Left ventricle myocardium inferior (tissue), 1 donor: ENCODE measurements at regions not wholly inside any gene's neighbourhood (a gene's known extent, or its start where the extent isn't known, plus 50 kb on each side); places are given as distances from the start of the nearest gene placed in this dataset.

ENCODE experiments used
- DNase-seq: peaks from one replicate; pipeline ENCODE4 v3.0.0-alpha.2; 2020
- H3K27ac ChIP-seq: fragments of 200-600 bp; replicated peaks from 2 replicates; pipeline ENCODE4 v1.8.0; 2021
- H3K27me3 ChIP-seq: fragments of 200-600 bp; 2 replicates; pipeline ENCODE4 v1.8.0; 2021; ENCODE audit warnings: low read depth
- H3K36me3 ChIP-seq: fragments of 200-600 bp; 2 replicates; pipeline ENCODE4 v1.8.0; 2021
- H3K4me1 ChIP-seq: fragments of 200-600 bp; 2 replicates; pipeline ENCODE4 v1.8.0; 2021
- H3K4me3 ChIP-seq: fragments of 200-600 bp; 2 replicates; pipeline ENCODE4 v1.8.0; 2021; ENCODE audit warnings: mild to moderate bottlenecking, moderate library complexity
- H3K9me3 ChIP-seq: fragments of 200-600 bp; replicated peaks from 2 replicates; pipeline ENCODE4 v1.8.0; 2021
- intact Hi-C: fragments of 100-400 bp; cut with micrococcal nuclease; formaldehyde crosslinking; loops from one replicate; pipeline ENCODE4 v1.11.0; 2022
- TF ChIP-seq, protein P1 (sequence below): fragments of 200-600 bp; IDR thresholded peaks from 2 replicates; pipeline ENCODE4 v1.8.0; 2021; ENCODE audit warnings: antibody characterized with exemption, mild to moderate bottlenecking, borderline replicate concordance
- donor health status: DM: no; HTN: yes; CAD: no; lungs with severe emphysema.

DNA sequence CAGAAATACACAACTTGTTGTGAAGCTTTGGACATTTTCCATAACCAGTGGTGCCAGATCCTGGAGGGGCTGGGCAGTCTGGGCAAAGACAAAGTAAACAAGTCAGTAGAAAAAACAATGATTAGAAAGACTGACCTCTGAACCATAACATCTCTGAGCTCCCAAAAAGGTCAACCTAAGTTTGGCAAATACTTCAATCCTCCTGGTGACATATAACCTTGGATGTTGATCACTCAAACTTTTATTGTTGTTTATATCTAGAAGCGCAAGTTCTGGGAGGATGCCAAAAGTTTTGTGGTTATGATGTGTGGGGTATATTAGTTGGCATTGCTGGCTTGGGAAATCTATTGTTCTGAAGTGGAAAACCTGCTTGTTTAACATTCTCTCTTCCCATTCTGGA lies 257.7 kb downstream of the DIPK2A start:
- H3K27me3 ChIP-seq: no peaks in the 10 kb centered on the region
- TF ChIP-seq, protein P1, sequence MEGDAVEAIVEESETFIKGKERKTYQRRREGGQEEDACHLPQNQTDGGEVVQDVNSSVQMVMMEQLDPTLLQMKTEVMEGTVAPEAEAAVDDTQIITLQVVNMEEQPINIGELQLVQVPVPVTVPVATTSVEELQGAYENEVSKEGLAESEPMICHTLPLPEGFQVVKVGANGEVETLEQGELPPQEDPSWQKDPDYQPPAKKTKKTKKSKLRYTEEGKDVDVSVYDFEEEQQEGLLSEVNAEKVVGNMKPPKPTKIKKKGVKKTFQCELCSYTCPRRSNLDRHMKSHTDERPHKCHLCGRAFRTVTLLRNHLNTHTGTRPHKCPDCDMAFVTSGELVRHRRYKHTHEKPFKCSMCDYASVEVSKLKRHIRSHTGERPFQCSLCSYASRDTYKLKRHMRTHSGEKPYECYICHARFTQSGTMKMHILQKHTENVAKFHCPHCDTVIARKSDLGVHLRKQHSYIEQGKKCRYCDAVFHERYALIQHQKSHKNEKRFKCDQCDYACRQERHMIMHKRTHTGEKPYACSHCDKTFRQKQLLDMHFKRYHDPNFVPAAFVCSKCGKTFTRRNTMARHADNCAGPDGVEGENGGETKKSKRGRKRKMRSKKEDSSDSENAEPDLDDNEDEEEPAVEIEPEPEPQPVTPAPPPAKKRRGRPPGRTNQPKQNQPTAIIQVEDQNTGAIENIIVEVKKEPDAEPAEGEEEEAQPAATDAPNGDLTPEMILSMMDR: no peak
- H3K4me1 ChIP-seq: no peaks in the 10 kb centered on the region
- H3K4me3 ChIP-seq: no peak overlapping the region
- DNase-seq: no peak
- H3K9me3 ChIP-seq: peaks cover 7% of the 10 kb centered on the region
- intact Hi-C loops: no loop called here
- no peak overlapping the region for H3K27ac ChIP-seq
- H3K36me3 ChIP-seq: no peaks in the 10 kb centered on the region

DNA sequence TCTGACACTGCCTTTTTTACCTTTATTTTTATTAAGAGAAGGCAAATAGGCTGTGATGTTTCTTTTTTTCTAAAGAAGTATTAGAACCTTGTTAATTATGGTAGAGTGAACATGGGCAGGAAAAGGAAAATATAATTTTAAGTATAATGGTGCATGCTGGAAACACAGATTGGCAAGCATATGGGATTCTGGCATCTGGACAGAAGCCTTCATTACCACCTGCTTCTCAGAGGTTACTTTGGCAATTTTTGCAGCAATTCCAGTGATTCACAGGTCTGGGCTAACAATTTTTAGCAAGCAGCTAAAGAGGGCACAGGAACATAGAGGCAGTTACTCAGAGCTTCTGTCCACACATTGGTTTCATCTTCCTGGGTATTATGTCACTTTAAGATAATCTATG lies 258.3 kb downstream of the DIPK2A start:
- intact Hi-C loops: no loop called here

DNA sequence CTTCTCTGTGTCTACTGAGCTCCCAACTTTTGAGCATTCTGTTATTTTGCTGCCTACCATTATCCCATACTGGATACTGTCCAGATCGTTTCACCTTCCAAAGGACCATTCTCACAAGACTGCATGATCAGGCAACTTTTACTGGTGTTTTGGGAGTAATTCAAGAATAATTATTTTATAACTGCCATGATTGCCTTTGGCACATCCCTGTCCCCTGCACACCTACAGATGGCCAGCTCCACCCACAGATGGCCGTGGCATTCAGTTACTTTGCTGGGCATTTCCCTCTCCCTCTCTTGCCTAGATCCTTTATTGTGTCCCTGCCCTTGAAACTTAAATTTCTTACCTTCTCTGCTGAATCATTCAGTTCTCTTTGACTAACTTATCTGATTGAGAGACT lies 263.9 kb downstream of the DIPK2A start:
- Histone ChIP-seq H3K4me3 (no peak overlapping the region), H3K27ac (no peak overlapping the region), H3K4me1 (no peaks in the 10 kb centered on the region), H3K27me3 (no peaks in the 10 kb centered on the region), H3K36me3 (no peaks in the 10 kb centered on the region), H3K9me3 (no peaks in the 10 kb centered on the region)
- TF ChIP-seq, protein P1: no peak
- intact Hi-C loops: no loop called here
- DNase-seq: no peak

More for the DNA sequence above, 258.3 kb downstream of the DIPK2A start:
- TF ChIP-seq, protein P1: no peak
- H3K4me1 ChIP-seq: no peaks in the 10 kb centered on the region
- no peaks in the 10 kb centered on the region for H3K27me3 ChIP-seq
- no peak for DNase-seq
- H3K36me3 ChIP-seq: no peaks in the 10 kb centered on the region
- peaks cover 7% of the 10 kb centered on the region for H3K9me3 ChIP-seq
- H3K4me3 ChIP-seq: no peak overlapping the region
- H3K27ac ChIP-seq: no peak overlapping the region

DNA sequence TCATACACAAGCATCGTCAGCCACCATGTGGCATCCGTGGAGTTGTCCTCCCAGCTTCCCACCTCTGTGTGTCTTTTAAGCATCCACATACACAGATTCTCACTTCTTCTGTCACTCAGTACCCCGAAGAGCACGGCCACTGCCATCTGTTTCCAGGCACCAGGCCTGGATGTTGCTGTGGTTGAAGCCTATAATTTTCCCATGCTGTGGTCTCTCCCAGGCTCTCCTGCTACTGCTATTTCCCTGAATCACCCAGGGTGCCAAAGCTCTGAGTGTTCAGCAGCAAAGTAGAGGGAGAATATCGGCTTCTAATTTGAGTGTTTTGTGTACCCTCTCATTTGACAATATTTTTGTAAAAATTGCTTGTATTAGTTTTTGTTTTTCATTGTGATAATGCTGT lies 265.7 kb downstream of the DIPK2A start:
- Histone ChIP-seq H3K27me3 (no peaks in the 10 kb centered on the region), H3K27ac (no peak overlapping the region), H3K9me3 (no peaks in the 10 kb centered on the region), H3K4me1 (no peaks in the 10 kb centered on the region), H3K36me3 (no peaks in the 10 kb centered on the region), H3K4me3 (no peak overlapping the region)
- intact Hi-C loops: no loop called here
- TF ChIP-seq, protein P1: no peak
- no peak for DNase-seq

DNA sequence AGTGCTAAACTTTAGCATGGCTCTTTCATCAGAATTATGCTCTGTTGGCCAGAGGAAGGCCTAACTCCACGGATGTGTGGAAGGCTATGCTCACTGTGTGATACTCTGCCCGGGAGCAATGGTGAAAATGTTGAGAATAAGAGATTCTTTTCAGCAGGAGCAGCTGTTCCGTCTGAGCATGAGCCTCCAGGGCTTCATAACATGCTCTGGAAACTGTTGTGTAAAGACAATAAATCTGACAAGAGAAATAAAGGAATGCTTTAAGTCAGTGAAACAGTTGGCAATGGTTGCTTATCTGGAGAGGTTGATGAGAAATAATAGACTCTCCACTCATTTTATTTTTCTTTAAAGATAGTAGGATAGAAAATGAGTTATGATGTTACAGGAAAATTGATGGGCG lies 269.8 kb downstream of the DIPK2A start:
- no peaks in the 10 kb centered on the region for H3K9me3 ChIP-seq
- intact Hi-C loops: no loop called here
- no peak for DNase-seq
- TF ChIP-seq, protein P1: no peak
- no peak overlapping the region for H3K4me3 ChIP-seq
- H3K27ac ChIP-seq: no peak overlapping the region
- no peaks in the 10 kb centered on the region for H3K36me3 ChIP-seq
- no peaks in the 10 kb centered on the region for H3K4me1 ChIP-seq
- no peaks in the 10 kb centered on the region for H3K27me3 ChIP-seq

DNA sequence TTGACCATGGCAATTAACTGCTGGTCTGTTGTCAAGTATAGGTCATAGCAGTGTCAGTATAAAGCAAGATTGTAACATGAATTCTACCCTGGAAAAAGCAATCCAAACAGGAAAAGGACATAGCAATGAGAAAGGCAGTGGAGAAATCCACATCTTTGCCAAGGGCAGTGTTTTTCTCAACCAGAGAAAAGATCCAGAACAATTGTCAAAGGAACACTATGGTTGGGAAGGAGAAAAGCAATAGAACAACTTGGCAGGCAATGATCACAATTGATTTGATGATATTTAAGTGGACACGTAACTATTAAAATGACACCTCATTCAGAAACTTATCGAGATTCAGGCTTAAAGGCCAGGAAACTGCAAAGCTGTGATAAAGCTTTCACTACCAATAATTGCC lies 271.1 kb downstream of the DIPK2A start:
- Histone ChIP-seq H3K4me3 (no peak overlapping the region), H3K36me3 (no peaks in the 10 kb centered on the region), H3K4me1 (no peaks in the 10 kb centered on the region), H3K9me3 (no peaks in the 10 kb centered on the region), H3K27me3 (no peaks in the 10 kb centered on the region), H3K27ac (no peak overlapping the region)
- DNase-seq: no peak
- intact Hi-C loops: no loop called here
- TF ChIP-seq, protein P1: no peak
